NB4 (cell line): ENCODE measurements at regions not wholly inside any gene's neighbourhood (a gene's known extent, or its start where the extent isn't known, plus 50 kb on each side); places are given as distances from the start of the nearest gene placed in this dataset.

Experiments
- MYC ChIP-seq: IDR thresholded peaks from 2 replicates; pipeline ENCODE4 v1.6.1; 2011; ENCODE audit warnings: low read depth, low read length
- POLR2A ChIP-seq: IDR thresholded peaks from 2 replicates; pipeline ENCODE4 v1.6.1; 2011; ENCODE audit warnings: mild to moderate bottlenecking; ENCODE audit not compliant: insufficient read length; ENCODE audit errors: extremely low read depth
- TF ChIP-seq, protein P1 (sequence below): IDR thresholded peaks from one replicate; pipeline ENCODE4 v1.5.1; 2012; ENCODE audit warnings: low read depth, low read length
- TF ChIP-seq, protein P2 (sequence below): IDR thresholded peaks from 2 replicates; pipeline ENCODE4 v1.6.1; 2011; ENCODE audit warnings: low read depth, low read length

DNA sequence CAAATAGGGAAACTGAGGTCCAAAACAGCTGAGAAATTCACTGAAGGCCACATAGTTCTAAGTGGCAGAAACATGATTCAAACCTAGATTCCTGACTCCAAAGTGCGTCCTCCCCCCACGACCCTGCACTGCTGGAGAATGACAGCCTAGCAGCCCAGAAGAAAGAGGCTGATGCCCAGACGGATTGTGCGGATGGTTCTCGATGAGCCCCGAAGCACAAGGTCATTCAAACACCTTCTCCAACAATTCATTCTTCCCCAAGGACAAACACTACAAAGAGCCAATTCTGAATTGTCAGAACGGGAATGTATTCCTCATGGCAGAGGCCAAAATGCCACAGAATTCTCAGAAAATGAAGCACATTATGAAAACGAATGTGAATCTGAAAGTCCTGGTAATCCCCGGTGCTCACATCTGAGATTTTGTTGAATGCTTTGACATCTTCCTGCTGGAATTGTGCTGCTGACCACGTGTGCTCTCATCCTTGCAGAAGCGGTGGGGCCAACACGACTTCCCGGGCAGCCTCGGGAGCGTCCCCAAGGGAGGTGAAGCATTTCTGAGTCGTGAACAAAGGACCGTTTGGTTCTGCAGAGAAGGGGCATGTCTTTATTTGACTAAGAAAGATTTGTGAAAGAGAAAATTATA, 337.0 kb downstream of the EIPR1 start:
- TF ChIP-seq MYC (no peak), POLR2A (no peak)
- TF ChIP-seq, protein P1, sequence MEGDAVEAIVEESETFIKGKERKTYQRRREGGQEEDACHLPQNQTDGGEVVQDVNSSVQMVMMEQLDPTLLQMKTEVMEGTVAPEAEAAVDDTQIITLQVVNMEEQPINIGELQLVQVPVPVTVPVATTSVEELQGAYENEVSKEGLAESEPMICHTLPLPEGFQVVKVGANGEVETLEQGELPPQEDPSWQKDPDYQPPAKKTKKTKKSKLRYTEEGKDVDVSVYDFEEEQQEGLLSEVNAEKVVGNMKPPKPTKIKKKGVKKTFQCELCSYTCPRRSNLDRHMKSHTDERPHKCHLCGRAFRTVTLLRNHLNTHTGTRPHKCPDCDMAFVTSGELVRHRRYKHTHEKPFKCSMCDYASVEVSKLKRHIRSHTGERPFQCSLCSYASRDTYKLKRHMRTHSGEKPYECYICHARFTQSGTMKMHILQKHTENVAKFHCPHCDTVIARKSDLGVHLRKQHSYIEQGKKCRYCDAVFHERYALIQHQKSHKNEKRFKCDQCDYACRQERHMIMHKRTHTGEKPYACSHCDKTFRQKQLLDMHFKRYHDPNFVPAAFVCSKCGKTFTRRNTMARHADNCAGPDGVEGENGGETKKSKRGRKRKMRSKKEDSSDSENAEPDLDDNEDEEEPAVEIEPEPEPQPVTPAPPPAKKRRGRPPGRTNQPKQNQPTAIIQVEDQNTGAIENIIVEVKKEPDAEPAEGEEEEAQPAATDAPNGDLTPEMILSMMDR: no peak
- TF ChIP-seq, protein P2, sequence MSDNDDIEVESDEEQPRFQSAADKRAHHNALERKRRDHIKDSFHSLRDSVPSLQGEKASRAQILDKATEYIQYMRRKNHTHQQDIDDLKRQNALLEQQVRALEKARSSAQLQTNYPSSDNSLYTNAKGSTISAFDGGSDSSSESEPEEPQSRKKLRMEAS: no peak
